Panc1 (cell line): ENCODE measurements at regions not wholly inside any gene's neighbourhood (a gene's known extent, or its start where the extent isn't known, plus 50 kb on each side); places are given as distances from the start of the nearest gene placed in this dataset.

ENCODE experiments used
- ATAC-seq: fragments of 200-7000 bp; cut with Tn5 transposase; 2 replicates; pipeline ENCODE4 v1.9.1; 2020; ENCODE audit warnings: mild to moderate bottlenecking, moderate library complexity
- BruUV-seq: library from RNA; stranded (reverse); fragments of 400-500 nt; replicated peaks from 2 replicates; lab custom pipeline; 2021; lab: Mats Ljungman, UMichigan
- CTCF ChIA-PET: fragments of 300-600 bp; sonication (Branson Sonifier 250); formaldehyde crosslinking; loops from one replicate; lab custom pipeline; 2022; ENCODE audit warnings: antibody characterized with exemption; lab: Charles Lee
- POLR2A ChIA-PET: fragments of 300-600 bp; sonication (Branson Sonifier 250); formaldehyde crosslinking; loops from one replicate; lab custom pipeline; 2022; ENCODE audit warnings: antibody characterized with exemption; lab: Charles Lee
- DNase-seq: peaks from one replicate; pipeline ENCODE4 v3.0.0-alpha.2; 2010; ENCODE audit warnings: low read depth, low spot score
- H3K27ac ChIP-seq: 2 replicates; pipeline ENCODE4 v1.5.1; 2011; ENCODE audit warnings: mild to moderate bottlenecking, low read length, inconsistent platforms
- H3K27me3 ChIP-seq: fragments of 200-500 bp; sonication (Bioruptor generic); 2 replicates; pipeline ENCODE4 v1.6.0; 2014; ENCODE audit warnings: low read length, inconsistent platforms; ENCODE audit not compliant: control insufficient read depth, insufficient read depth
- H3K36me3 ChIP-seq: fragments of 200-500 bp; sonication (Bioruptor generic); 2 replicates; pipeline ENCODE4 v1.5.1; 2014; ENCODE audit warnings: inconsistent platforms, mild to moderate bottlenecking, low read length, moderate library complexity; ENCODE audit not compliant: control insufficient read depth, insufficient read depth
- H3K4me1 ChIP-seq: 2 replicates; pipeline ENCODE4 v1.5.1; 2011; ENCODE audit warnings: inconsistent platforms, mild to moderate bottlenecking, low read length, moderate library complexity; ENCODE audit not compliant: control insufficient read depth, insufficient read depth
- H3K4me3 ChIP-seq, 2 experiments: 2 replicates each; pipeline ENCODE4 v1.5.1; 2011 to 2012; ENCODE audit warnings: low read depth in 2 of 2, low read length in 2 of 2, mild to moderate bottlenecking in 2 of 2, inconsistent platforms in 1 of 2, moderate library complexity in 1 of 2
- H3K9me3 ChIP-seq: fragments of 200-500 bp; sonication (Bioruptor generic); 2 replicates; pipeline ENCODE4 v1.5.1; 2014; ENCODE audit warnings: low read depth, mild to moderate bottlenecking, inconsistent platforms, low read length, moderate library complexity; ENCODE audit not compliant: control insufficient read depth, insufficient read depth
- POLR2AphosphoS5 ChIP-seq: IDR thresholded peaks from 2 replicates; pipeline ENCODE4 v1.6.1; 2012; ENCODE audit warnings: mild to moderate bottlenecking, low read depth, low read length, moderate library complexity
- SIN3A ChIP-seq: IDR thresholded peaks from 2 replicates; pipeline ENCODE4 v1.6.1; 2012; ENCODE audit warnings: low read depth, mild to moderate bottlenecking, low read length, moderate library complexity, borderline replicate concordance; ENCODE audit not compliant: insufficient read depth
- TCF7L2 ChIP-seq: IDR thresholded peaks from 2 replicates; pipeline ENCODE4 v1.6.1; 2011; ENCODE audit warnings: mild to moderate bottlenecking, low read depth, low read length, inconsistent platforms
- in situ Hi-C: cut with HindIII; loops from 2 replicates; pipeline ENCODE4 v1.10.0; 2016; ENCODE audit warnings: low sequenced_read_pairs, low pct_unique_long_range_greater_than_20kb
- intact Hi-C: fragments of 100-400 bp; cut with micrococcal nuclease; formaldehyde crosslinking; loops from one replicate; pipeline ENCODE4 v1.10.0; 2022; ENCODE audit not compliant: unreplicated experiment
- TF ChIP-seq, protein P1 (sequence below), 2 experiments: IDR thresholded peaks; 2 replicates each; pipeline ENCODE4 v1.6.1; 2011 to 2012; ENCODE audit warnings: low read depth in 2 of 2, control low read depth in 1 of 2, low read length in 1 of 2, mild to moderate bottlenecking in 1 of 2, moderate library complexity in 1 of 2; ENCODE audit not compliant: insufficient read depth in 1 of 2
- TF ChIP-seq, protein P2 (sequence below): fragments of 450-650 bp; IDR thresholded peaks from 2 replicates; pipeline ENCODE4 v1.5.1; 2017; ENCODE audit warnings: mild to moderate bottlenecking

DNA sequence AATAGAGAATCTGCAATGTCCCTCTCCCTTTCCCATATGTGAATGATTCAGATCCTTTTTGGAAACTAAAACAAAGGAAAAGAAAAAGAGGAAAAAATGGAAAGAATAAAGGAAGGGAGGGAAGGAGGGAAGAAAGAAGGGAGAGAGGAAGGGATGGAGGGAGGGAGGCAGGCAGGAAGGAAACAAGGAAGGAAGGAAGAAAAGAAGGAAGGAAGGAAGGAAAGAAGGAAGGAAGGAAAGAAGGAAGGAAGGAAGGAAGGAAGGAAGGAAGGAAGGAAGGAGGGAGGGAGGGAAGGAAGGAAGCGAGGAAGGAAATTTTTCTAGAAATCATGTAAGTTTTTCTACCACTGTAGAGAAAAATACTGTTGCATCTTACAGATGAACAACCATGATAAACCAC is 215.0 kb upstream of the CBLB start:
- ATAC-seq (no peak), DNase-seq (no peak)
- H3K27me3 ChIP-seq: no peaks in the 10 kb centered on the region
- no peak for TF ChIP-seq POLR2AphosphoS5
- TF ChIP-seq TCF7L2: no peak
- no peak for TF ChIP-seq SIN3A
- TF ChIP-seq, protein P1, sequence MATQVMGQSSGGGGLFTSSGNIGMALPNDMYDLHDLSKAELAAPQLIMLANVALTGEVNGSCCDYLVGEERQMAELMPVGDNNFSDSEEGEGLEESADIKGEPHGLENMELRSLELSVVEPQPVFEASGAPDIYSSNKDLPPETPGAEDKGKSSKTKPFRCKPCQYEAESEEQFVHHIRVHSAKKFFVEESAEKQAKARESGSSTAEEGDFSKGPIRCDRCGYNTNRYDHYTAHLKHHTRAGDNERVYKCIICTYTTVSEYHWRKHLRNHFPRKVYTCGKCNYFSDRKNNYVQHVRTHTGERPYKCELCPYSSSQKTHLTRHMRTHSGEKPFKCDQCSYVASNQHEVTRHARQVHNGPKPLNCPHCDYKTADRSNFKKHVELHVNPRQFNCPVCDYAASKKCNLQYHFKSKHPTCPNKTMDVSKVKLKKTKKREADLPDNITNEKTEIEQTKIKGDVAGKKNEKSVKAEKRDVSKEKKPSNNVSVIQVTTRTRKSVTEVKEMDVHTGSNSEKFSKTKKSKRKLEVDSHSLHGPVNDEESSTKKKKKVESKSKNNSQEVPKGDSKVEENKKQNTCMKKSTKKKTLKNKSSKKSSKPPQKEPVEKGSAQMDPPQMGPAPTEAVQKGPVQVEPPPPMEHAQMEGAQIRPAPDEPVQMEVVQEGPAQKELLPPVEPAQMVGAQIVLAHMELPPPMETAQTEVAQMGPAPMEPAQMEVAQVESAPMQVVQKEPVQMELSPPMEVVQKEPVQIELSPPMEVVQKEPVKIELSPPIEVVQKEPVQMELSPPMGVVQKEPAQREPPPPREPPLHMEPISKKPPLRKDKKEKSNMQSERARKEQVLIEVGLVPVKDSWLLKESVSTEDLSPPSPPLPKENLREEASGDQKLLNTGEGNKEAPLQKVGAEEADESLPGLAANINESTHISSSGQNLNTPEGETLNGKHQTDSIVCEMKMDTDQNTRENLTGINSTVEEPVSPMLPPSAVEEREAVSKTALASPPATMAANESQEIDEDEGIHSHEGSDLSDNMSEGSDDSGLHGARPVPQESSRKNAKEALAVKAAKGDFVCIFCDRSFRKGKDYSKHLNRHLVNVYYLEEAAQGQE (IDR thresholded peaks at IDR 0.05; ENCODE audit: insufficient read depth in 1 of 2, low read depth in 2 of 2, low read length in 1 of 2): no peak
- TF ChIP-seq, protein P2, sequence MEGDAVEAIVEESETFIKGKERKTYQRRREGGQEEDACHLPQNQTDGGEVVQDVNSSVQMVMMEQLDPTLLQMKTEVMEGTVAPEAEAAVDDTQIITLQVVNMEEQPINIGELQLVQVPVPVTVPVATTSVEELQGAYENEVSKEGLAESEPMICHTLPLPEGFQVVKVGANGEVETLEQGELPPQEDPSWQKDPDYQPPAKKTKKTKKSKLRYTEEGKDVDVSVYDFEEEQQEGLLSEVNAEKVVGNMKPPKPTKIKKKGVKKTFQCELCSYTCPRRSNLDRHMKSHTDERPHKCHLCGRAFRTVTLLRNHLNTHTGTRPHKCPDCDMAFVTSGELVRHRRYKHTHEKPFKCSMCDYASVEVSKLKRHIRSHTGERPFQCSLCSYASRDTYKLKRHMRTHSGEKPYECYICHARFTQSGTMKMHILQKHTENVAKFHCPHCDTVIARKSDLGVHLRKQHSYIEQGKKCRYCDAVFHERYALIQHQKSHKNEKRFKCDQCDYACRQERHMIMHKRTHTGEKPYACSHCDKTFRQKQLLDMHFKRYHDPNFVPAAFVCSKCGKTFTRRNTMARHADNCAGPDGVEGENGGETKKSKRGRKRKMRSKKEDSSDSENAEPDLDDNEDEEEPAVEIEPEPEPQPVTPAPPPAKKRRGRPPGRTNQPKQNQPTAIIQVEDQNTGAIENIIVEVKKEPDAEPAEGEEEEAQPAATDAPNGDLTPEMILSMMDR: no peak
- BruUV-seq: no TSS peak
- in situ Hi-C loops (no loop called here), intact Hi-C loops (no loop called here)
- ChIA-PET CTCF (no interaction called here), POLR2A (no interaction called here)
- no peak overlapping the region for H3K4me3 ChIP-seq
- no peaks in the 10 kb centered on the region for H3K4me1 ChIP-seq
- H3K27ac ChIP-seq: no peak overlapping the region
- no peaks in the 10 kb centered on the region for H3K36me3 ChIP-seq
- no peaks in the 10 kb centered on the region for H3K9me3 ChIP-seq

- no peak overlapping the region for H3K27ac ChIP-seq
- no peaks in the 10 kb centered on the region for H3K27me3 ChIP-seq
- TF ChIP-seq POLR2AphosphoS5 (no peak), TCF7L2 (no peak), SIN3A (no peak)
- TF ChIP-seq, protein P1 (IDR thresholded peaks at IDR 0.05; ENCODE audit: insufficient read depth in 1 of 2, low read depth in 2 of 2, low read length in 1 of 2): no peak
- TF ChIP-seq, protein P2: no peak
- no peaks in the 10 kb centered on the region for H3K4me1 ChIP-seq
- no peak overlapping the region for H3K4me3 ChIP-seq
- no peaks in the 10 kb centered on the region for H3K9me3 ChIP-seq
- ChIA-PET POLR2A (no interaction called here), CTCF (no interaction called here)
- no TSS peak for BruUV-seq
- no peak for ATAC-seq
- no peaks in the 10 kb centered on the region for H3K36me3 ChIP-seq
- DNase-seq: no peak
- in situ Hi-C loops (no loop called here), intact Hi-C loops (no loop called here)
Observed at GRCh38 chr3:106086038-106086437, 217.2 kb upstream of the CBLB start.
